Neural cell (in vitro differentiated cells): ENCODE measurements at regions not wholly inside any gene's neighbourhood (a gene's known extent, or its start where the extent isn't known, plus 50 kb on each side); places are given as distances from the start of the nearest gene placed in this dataset.

ENCODE experiments used
- EZH2 ChIP-seq: fragments of 200-600, 300-800 bp; shearing (Covaris generic), sonication (generic); IDR thresholded peaks from 2 replicates; pipeline ENCODE4 v1.6.1; 2014; ENCODE audit warnings: antibody characterized with exemption, low read length, borderline replicate concordance, mild to moderate bottlenecking; ENCODE audit not compliant: insufficient read depth, poor library complexity, severe bottlenecking
- POLR2AphosphoS5 ChIP-seq: IDR thresholded peaks from 2 replicates; pipeline ENCODE4 v1.6.1; 2012
- TF ChIP-seq, protein P1 (sequence below): fragments of 450-650 bp; IDR thresholded peaks from 2 replicates; pipeline ENCODE4 v1.5.1; 2014; ENCODE audit warnings: antibody characterized with exemption, mild to moderate bottlenecking, moderate library complexity; ENCODE audit not compliant: poor library complexity, severe bottlenecking
- TF ChIP-seq, protein P2 (sequence below): IDR thresholded peaks from 2 replicates; pipeline ENCODE4 v1.6.1; 2012; ENCODE audit warnings: borderline replicate concordance

DNA sequence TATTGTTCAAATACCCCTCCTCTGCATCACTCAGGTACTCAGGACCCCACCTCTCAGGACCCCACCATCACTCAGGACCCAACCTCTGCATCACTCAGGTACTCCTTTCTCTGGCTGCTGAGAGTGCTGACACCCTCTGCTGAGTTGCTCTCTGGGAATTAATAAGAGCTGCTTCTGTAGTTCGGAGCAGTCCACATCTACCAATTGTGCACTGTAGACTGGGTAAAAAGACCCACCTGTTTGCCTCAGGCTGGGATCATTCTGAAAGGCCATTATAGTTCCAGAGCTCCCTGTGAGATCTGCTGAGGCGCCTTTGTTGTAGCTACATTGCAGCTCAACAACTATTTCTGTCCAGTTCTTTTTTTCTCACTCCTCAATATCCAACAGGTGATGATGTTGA is 276.3 kb upstream of the MYOCD start:
- TF ChIP-seq, protein P1, sequence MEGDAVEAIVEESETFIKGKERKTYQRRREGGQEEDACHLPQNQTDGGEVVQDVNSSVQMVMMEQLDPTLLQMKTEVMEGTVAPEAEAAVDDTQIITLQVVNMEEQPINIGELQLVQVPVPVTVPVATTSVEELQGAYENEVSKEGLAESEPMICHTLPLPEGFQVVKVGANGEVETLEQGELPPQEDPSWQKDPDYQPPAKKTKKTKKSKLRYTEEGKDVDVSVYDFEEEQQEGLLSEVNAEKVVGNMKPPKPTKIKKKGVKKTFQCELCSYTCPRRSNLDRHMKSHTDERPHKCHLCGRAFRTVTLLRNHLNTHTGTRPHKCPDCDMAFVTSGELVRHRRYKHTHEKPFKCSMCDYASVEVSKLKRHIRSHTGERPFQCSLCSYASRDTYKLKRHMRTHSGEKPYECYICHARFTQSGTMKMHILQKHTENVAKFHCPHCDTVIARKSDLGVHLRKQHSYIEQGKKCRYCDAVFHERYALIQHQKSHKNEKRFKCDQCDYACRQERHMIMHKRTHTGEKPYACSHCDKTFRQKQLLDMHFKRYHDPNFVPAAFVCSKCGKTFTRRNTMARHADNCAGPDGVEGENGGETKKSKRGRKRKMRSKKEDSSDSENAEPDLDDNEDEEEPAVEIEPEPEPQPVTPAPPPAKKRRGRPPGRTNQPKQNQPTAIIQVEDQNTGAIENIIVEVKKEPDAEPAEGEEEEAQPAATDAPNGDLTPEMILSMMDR: no peak
- TF ChIP-seq, protein P2, sequence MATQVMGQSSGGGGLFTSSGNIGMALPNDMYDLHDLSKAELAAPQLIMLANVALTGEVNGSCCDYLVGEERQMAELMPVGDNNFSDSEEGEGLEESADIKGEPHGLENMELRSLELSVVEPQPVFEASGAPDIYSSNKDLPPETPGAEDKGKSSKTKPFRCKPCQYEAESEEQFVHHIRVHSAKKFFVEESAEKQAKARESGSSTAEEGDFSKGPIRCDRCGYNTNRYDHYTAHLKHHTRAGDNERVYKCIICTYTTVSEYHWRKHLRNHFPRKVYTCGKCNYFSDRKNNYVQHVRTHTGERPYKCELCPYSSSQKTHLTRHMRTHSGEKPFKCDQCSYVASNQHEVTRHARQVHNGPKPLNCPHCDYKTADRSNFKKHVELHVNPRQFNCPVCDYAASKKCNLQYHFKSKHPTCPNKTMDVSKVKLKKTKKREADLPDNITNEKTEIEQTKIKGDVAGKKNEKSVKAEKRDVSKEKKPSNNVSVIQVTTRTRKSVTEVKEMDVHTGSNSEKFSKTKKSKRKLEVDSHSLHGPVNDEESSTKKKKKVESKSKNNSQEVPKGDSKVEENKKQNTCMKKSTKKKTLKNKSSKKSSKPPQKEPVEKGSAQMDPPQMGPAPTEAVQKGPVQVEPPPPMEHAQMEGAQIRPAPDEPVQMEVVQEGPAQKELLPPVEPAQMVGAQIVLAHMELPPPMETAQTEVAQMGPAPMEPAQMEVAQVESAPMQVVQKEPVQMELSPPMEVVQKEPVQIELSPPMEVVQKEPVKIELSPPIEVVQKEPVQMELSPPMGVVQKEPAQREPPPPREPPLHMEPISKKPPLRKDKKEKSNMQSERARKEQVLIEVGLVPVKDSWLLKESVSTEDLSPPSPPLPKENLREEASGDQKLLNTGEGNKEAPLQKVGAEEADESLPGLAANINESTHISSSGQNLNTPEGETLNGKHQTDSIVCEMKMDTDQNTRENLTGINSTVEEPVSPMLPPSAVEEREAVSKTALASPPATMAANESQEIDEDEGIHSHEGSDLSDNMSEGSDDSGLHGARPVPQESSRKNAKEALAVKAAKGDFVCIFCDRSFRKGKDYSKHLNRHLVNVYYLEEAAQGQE: no peak
- TF ChIP-seq EZH2: no peak
- no peak for TF ChIP-seq POLR2AphosphoS5
